AG09309 (cell line): ENCODE measurements at regions not wholly inside any gene's neighbourhood (a gene's known extent, or its start where the extent isn't known, plus 50 kb on each side); places are given as distances from the start of the nearest gene placed in this dataset.
"Not testable (repeated sequence)": the region's sequence is repeated elsewhere in the genome, so short reads cannot be mapped to it uniquely, and the experiment has no call there.

ENCODE experiments used
- DNase-seq: peaks from one replicate; pipeline ENCODE4 v3.0.0-alpha.2; 2010; ENCODE audit warnings: low read depth
- H3K4me3 ChIP-seq: 2 replicates; pipeline ENCODE4 v1.5.1; 2011; ENCODE audit warnings: mild to moderate bottlenecking, low read depth, low read length, moderate library complexity; ENCODE audit not compliant: control insufficient read depth
- CTCF ChIP-seq: IDR thresholded peaks from 2 replicates; pipeline ENCODE4 v1.5.1; 2011; ENCODE audit warnings: mild to moderate bottlenecking, low read depth, low read length, inconsistent platforms; ENCODE audit not compliant: insufficient read depth, control insufficient read depth; ENCODE audit errors: missing control alignments

GRCh38 chr4:79199743-79200142 is 126.1 kb downstream of the NAA11 start:
- DNase-seq, result no peak
- H3K4me3 ChIP-seq, result no peak overlapping the region
- TF ChIP-seq CTCF, result no peak

- no peak for DNase-seq
- no peak for TF ChIP-seq CTCF
- H3K4me3 ChIP-seq, result no peak overlapping the region
Measured at GRCh38 chr4:79198951-79199587, 126.8 kb downstream of the NAA11 start.

GRCh38 chr4:79197275-79198009 is 128.4 kb downstream of the NAA11 start:
- TF ChIP-seq CTCF, result no peak
- H3K4me3 ChIP-seq, result no peak overlapping the region
- no peak for DNase-seq

GRCh38 chr4:79191292-79191691 is 134.6 kb downstream of the NAA11 start:
- not testable (repeated sequence) for H3K4me3 ChIP-seq, DNase-seq

GRCh38 chr4:79185526-79186045 is 140.3 kb downstream of the NAA11 start:
- no peak overlapping the region for H3K4me3 ChIP-seq
- DNase-seq, result no peak
- no peak for TF ChIP-seq CTCF

- TF ChIP-seq CTCF, result no peak
- no peak overlapping the region for H3K4me3 ChIP-seq
- DNase-seq, result no peak
Measured at GRCh38 chr4:79184476-79184875, 141.4 kb downstream of the NAA11 start.

- H3K4me3 ChIP-seq, result no peak overlapping the region
- no peak for TF ChIP-seq CTCF
- no peak for DNase-seq
Measured at GRCh38 chr4:79182209-79182608, 143.7 kb downstream of the NAA11 start.
